PC-3 (cell line): ENCODE measurements at regions not wholly inside any gene's neighbourhood (a gene's known extent, or its start where the extent isn't known, plus 50 kb on each side); places are given as distances from the start of the nearest gene placed in this dataset.

Experiments
- ATAC-seq: fragments of 200-7000 bp; cut with Tn5 transposase; 2 replicates; pipeline ENCODE4 v1.9.1; 2020; ENCODE audit warnings: mild to moderate bottlenecking, moderate library complexity
- BruUV-seq: library from RNA; stranded (reverse); fragments of 400-500 nt; replicated peaks from 2 replicates; lab custom pipeline; 2021; lab: Mats Ljungman, UMichigan
- CTCF ChIA-PET: fragments of 300-600 bp; sonication (Branson Sonifier 250); formaldehyde crosslinking; loops from one replicate; lab custom pipeline; 2022; ENCODE audit warnings: antibody characterized with exemption; lab: Charles Lee
- POLR2A ChIA-PET: fragments of 300-600 bp; sonication (Branson Sonifier 250); formaldehyde crosslinking; loops from one replicate; lab custom pipeline; 2022; ENCODE audit warnings: antibody characterized with exemption; ENCODE audit not compliant: unreplicated experiment; lab: Charles Lee
- DNase-seq: peaks from one replicate; pipeline ENCODE4 v3.0.0-alpha.2; 2015
- H2AFZ ChIP-seq: fragments of 300-600 bp; sonication (generic); 2 replicates; pipeline ENCODE4 v1.6.0; 2016; ENCODE audit warnings: antibody characterized with exemption, low read length
- H3F3A ChIP-seq: fragments of 300-600 bp; sonication (generic); one replicate; pipeline ENCODE4 v1.6.0; 2017; ENCODE audit warnings: antibody characterized with exemption, low read length, control low read depth, mild to moderate bottlenecking; ENCODE audit not compliant: unreplicated experiment
- H3K27ac ChIP-seq: fragments of 300-600 bp; sonication (generic); 2 replicates; pipeline ENCODE4 v1.5.1; 2016; ENCODE audit warnings: mild to moderate bottlenecking, low read length
- H3K27me3 ChIP-seq: fragments of 300-600 bp; sonication (generic); 2 replicates; pipeline ENCODE4 v1.6.1; 2016; ENCODE audit warnings: low read length, mixed read lengths
- H3K36me3 ChIP-seq: fragments of 300-600 bp; sonication (generic); 2 replicates; pipeline ENCODE4 v1.6.1; 2016; ENCODE audit warnings: low read depth, mixed run types, low read length, mixed read lengths
- H3K4me1 ChIP-seq: fragments of 300-600 bp; sonication (generic); 2 replicates; pipeline ENCODE4 v1.5.1; 2016; ENCODE audit warnings: low read length; ENCODE audit not compliant: insufficient read depth
- H3K4me2 ChIP-seq: fragments of 300-600 bp; sonication (generic); 2 replicates; pipeline ENCODE4 v1.6.0; 2016; ENCODE audit warnings: low read length
- H3K4me3 ChIP-seq: fragments of 300-600 bp; sonication (generic); 2 replicates; pipeline ENCODE4 v1.5.1; 2016; ENCODE audit warnings: mild to moderate bottlenecking, low read length, mixed read lengths
- H3K79me2 ChIP-seq: fragments of 300-600 bp; sonication (generic); 2 replicates; pipeline ENCODE4 v1.6.1; 2017; ENCODE audit warnings: low read length, mixed read lengths
- H3K9ac ChIP-seq: fragments of 300-600 bp; sonication (generic); 2 replicates; pipeline ENCODE4 v1.6.0; 2016; ENCODE audit warnings: mild to moderate bottlenecking, low read length
- H3K9me2 ChIP-seq: fragments of 300-600 bp; sonication (generic); replicated peaks from 2 replicates; pipeline ENCODE4 v1.6.1; 2016; ENCODE audit warnings: mixed run types, low read length, mixed read lengths
- H3K9me3 ChIP-seq: fragments of 300-600 bp; sonication (generic); 2 replicates; pipeline ENCODE4 v1.6.1; 2016; ENCODE audit warnings: low read length, mixed read lengths
- H4K20me1 ChIP-seq: fragments of 300-600 bp; sonication (generic); 2 replicates; pipeline ENCODE4 v1.6.1; 2016; ENCODE audit warnings: low read length, mixed read lengths
- CTCF ChIP-seq: fragments of 300-600 bp; sonication (generic); conservative IDR thresholded peaks from 2 replicates; pipeline ENCODE4 v1.5.1; 2017; ENCODE audit warnings: antibody characterized with exemption, low read depth, mild to moderate bottlenecking, low read length
- EZH2 ChIP-seq: fragments of 300-600 bp; sonication (generic); IDR thresholded peaks from one replicate; pipeline ENCODE4 v1.6.1; 2017; ENCODE audit warnings: antibody characterized with exemption, mild to moderate bottlenecking, low read length; ENCODE audit not compliant: unreplicated experiment
- EZH2phosphoT487 ChIP-seq: fragments of 300-600 bp; sonication (generic); IDR thresholded peaks from 2 replicates; pipeline ENCODE4 v1.6.1; 2018; ENCODE audit warnings: mild to moderate bottlenecking, antibody characterized with exemption, low read length, borderline replicate concordance
- intact Hi-C: fragments of 100-400 bp; cut with micrococcal nuclease; formaldehyde crosslinking; loops from 2 replicates; pipeline ENCODE4 v1.9.0; 2023

GRCh38 chr3:59192473-59192872 lies 142.6 kb upstream of the CFAP20DC start:
- Histone ChIP-seq H3K27ac (peak overlapping the region; percentile 30), H3K4me1 (peaks cover 20% of the 10 kb centered on the region), H3K4me3 (no peak overlapping the region), H3K27me3 (no peaks in the 10 kb centered on the region), H3K9me3 (no peaks in the 10 kb centered on the region), H3K36me3 (no peaks in the 10 kb centered on the region), H3K9ac (no peak overlapping the region), H3K79me2 (no peaks in the 10 kb centered on the region), H4K20me1 (no peaks in the 10 kb centered on the region), H2AFZ (0 out of 2 replicates have a peak overlapping the region, but pooled peaks have one; percentile 16), H3K9me2 (no peaks in the 10 kb centered on the region), H3K4me2 (peak overlapping the region; percentile 24; the same call in 1 of the 2 replicates), H3F3A (no peaks in the 10 kb centered on the region)
- ATAC-seq (peak; percentile 92), DNase-seq (peak; percentile 84)
- BruUV-seq = no TSS peak
- POLR2A ChIA-PET = interaction anchor here (0.6 kb wide), 2 partner anchors 61 to 1312 kb away, joined by 3 to 7 read pairs; no protein-coding TSS in a partner anchor
- no peak for TF ChIP-seq CTCF
- no peak for TF ChIP-seq EZH2phosphoT487
- TF ChIP-seq EZH2 = no peak
- intact Hi-C loops = no loop called here
- CTCF ChIA-PET = no interaction called here

GRCh38 chr3:59191651-59192050 lies 141.8 kb upstream of the CFAP20DC start:
- H3F3A ChIP-seq = no peaks in the 10 kb centered on the region
- BruUV-seq = no TSS peak
- POLR2A ChIA-PET = no interaction called here

More at GRCh38 chr3:59191651-59192050, 141.8 kb upstream of the CFAP20DC start:
- Histone ChIP-seq H3K36me3 (no peaks in the 10 kb centered on the region), H3K9me2 (no peaks in the 10 kb centered on the region), H3K27me3 (no peaks in the 10 kb centered on the region), H2AFZ (0 out of 2 replicates have a peak overlapping the region, but pooled peaks have one; percentile 16), H3K9me3 (no peaks in the 10 kb centered on the region), H3K27ac (peak overlapping the region; percentile 30), H3K9ac (no peak overlapping the region), H3K4me1 (peaks cover 20% of the 10 kb centered on the region), H3K4me2 (no peak overlapping the region), H4K20me1 (no peaks in the 10 kb centered on the region), H3K4me3 (no peak overlapping the region), H3K79me2 (no peaks in the 10 kb centered on the region)
- ATAC-seq = no peak
- intact Hi-C loops = no loop called here
- CTCF ChIA-PET = no interaction called here
- no peak for TF ChIP-seq CTCF
- TF ChIP-seq EZH2 = no peak
- TF ChIP-seq EZH2phosphoT487 = no peak
- no peak for DNase-seq
